HepG2 (cell line): ENCODE measurements at regions not wholly inside any gene's neighbourhood (a gene's known extent, or its start where the extent isn't known, plus 50 kb on each side); places are given as distances from the start of the nearest gene placed in this dataset.

Experiments used
- ATAC-seq: fragments of 200-7000 bp; cut with Tn5 transposase; 3 replicates; pipeline ENCODE4 v1.9.1; 2020; ENCODE audit warnings: mild to moderate bottlenecking, moderate library complexity
- BruUV-seq: library from RNA; stranded (reverse); fragments of 400-500 nt; replicated peaks from 2 replicates; lab custom pipeline; 2021; lab: Mats Ljungman, UMichigan
- CTCF ChIA-PET: fragments of 300-600 bp; formaldehyde crosslinking; extraction: SDS; loops from one replicate; lab custom pipeline; 2021; ENCODE audit warnings: low total read pairs, inconsistent platforms, low intra/inter-chr PET ratio; lab: Yijun Ruan, JAX
- POLR2A ChIA-PET: fragments of 350-600 bp; sonication (Branson Sonifier 250); formaldehyde crosslinking; loops from one replicate; lab custom pipeline; 2020; ENCODE audit warnings: antibody characterized with exemption, inconsistent platforms; lab: Yijun Ruan, JAX
- DNase-seq: peaks from one replicate; pipeline ENCODE4 v3.0.0-alpha.2; 2015; ENCODE audit warnings: low spot score
- FAIRE-seq: peaks from 3 replicates; lab custom pipeline; 2011; peaks lifted over from hg19 to GRCh38; lab: Jason Lieb, UNC
- H2AFZ ChIP-seq: one replicate; pipeline ENCODE4 v1.6.1; 2011; ENCODE audit warnings: low read length, inconsistent platforms
- H3K27ac ChIP-seq: fragments of 300-600 bp; 3 replicates; pipeline ENCODE4 v1.8.0; 2011; ENCODE audit warnings: mixed run types, mild to moderate bottlenecking, mixed read lengths, low read length, inconsistent platforms; ENCODE audit not compliant: insufficient read depth; ENCODE audit errors: extremely low read length
- H3K27me3 ChIP-seq, 2 experiments: fragments of 200-600 bp in 1 of 2; 2 replicates in 1 of 2; 3 replicates in 1 of 2; pipeline versions ENCODE4 v1.6.0 to v1.8.0; 2011; ENCODE audit warnings: low read length in 2 of 2, mild to moderate bottlenecking in 2 of 2, moderate library complexity in 2 of 2, inconsistent platforms in 1 of 2; ENCODE audit not compliant: insufficient read depth in 2 of 2, control insufficient read depth in 1 of 2
- H3K36me3 ChIP-seq, 2 experiments: fragments of 200-600 bp in 1 of 2; replicated peaks in 1 of 2; 2 replicates in 1 of 2; 3 replicates in 1 of 2; pipeline versions ENCODE4 v1.5.1 to v1.8.0; 2011; ENCODE audit warnings: low read length in 2 of 2, inconsistent platforms in 1 of 2; ENCODE audit not compliant: insufficient read depth in 2 of 2, control insufficient read depth in 1 of 2
- H3K4me1 ChIP-seq: 2 replicates; pipeline ENCODE4 v1.5.1; 2012; ENCODE audit warnings: low read length, inconsistent platforms; ENCODE audit not compliant: insufficient read depth
- H3K4me2 ChIP-seq: 2 replicates; pipeline ENCODE4 v1.6.0; 2011; ENCODE audit warnings: low read depth, low read length, inconsistent platforms
- H3K4me3 ChIP-seq, 3 experiments: fragments of 200-600 bp in 1 of 3; sonication (generic), shearing (Covaris generic) in 1 of 3; replicated peaks in 1 of 3; 2 replicates each; pipeline ENCODE4 v1.5.1; 2011 to 2016; ENCODE audit warnings: low read length in 3 of 3, inconsistent platforms in 2 of 3, low read depth in 2 of 3, mild to moderate bottlenecking in 2 of 3, control low read depth in 1 of 3, mixed read lengths in 1 of 3; ENCODE audit not compliant: insufficient read depth in 1 of 3
- H3K79me2 ChIP-seq: one replicate; pipeline ENCODE4 v1.6.1; 2011; ENCODE audit warnings: low read length, inconsistent platforms; ENCODE audit not compliant: insufficient read depth
- H3K9ac ChIP-seq: 2 replicates; pipeline ENCODE4 v1.6.0; 2011; ENCODE audit warnings: mild to moderate bottlenecking, low read depth, low read length, inconsistent platforms; ENCODE audit not compliant: insufficient read depth
- H3K9me3 ChIP-seq: 2 replicates; pipeline ENCODE4 v1.5.1; 2012; ENCODE audit warnings: mild to moderate bottlenecking, low read length
- H4K20me1 ChIP-seq: 2 replicates; pipeline ENCODE4 v1.6.0; 2011; ENCODE audit warnings: inconsistent platforms, mild to moderate bottlenecking, low read length, moderate library complexity; ENCODE audit not compliant: insufficient read depth
- MNT ChIP-seq: fragments of 450-650 bp; IDR thresholded peaks from 2 replicates; pipeline ENCODE4 v1.6.1; 2016
- ZNF878 ChIP-seq: sonication (generic); formaldehyde crosslinking; IDR thresholded peaks from 2 replicates; pipeline ENCODE4 v1.8.1; 2023; ENCODE audit warnings: mild to moderate bottlenecking, missing genetic modification reagents, moderate library complexity
- WGBS: methylation state at CpG from one replicate; pipeline ENCODE4 v1.1.6; 2017; ENCODE audit warnings: low lambda C conversion rate; 5-methylcytosine and 5-hydroxymethylcytosine counted together
- in situ Hi-C: cut with HindIII; loops from 2 replicates; pipeline ENCODE4 v1.10.0; 2017; ENCODE audit warnings: low pct_unique_long_range_greater_than_20kb; ENCODE audit not compliant: extremely low pct_ligation_motif_present
- intact Hi-C: fragments of 100-400 bp; cut with micrococcal nuclease; formaldehyde crosslinking; loops from one replicate; pipeline ENCODE4 v1.10.0; 2022; ENCODE audit not compliant: unreplicated experiment
- TF ChIP-seq, protein P1 (sequence below): sonication (generic); formaldehyde crosslinking; IDR thresholded peaks from 2 replicates; pipeline ENCODE4 v1.5.1; 2020; ENCODE audit warnings: missing genetic modification reagents, mild to moderate bottlenecking, borderline replicate concordance
- TF ChIP-seq, protein P2 (sequence below): IDR thresholded peaks from 2 replicates; pipeline ENCODE4 v1.6.1; 2016; ENCODE audit warnings: control low read depth
- TF ChIP-seq, protein P3 (sequence below): sonication (generic); formaldehyde crosslinking; conservative IDR thresholded peaks from 2 replicates; pipeline ENCODE4 v1.8.0; 2022; ENCODE audit warnings: mild to moderate bottlenecking, moderate library complexity, missing genetic modification reagents

DNA sequence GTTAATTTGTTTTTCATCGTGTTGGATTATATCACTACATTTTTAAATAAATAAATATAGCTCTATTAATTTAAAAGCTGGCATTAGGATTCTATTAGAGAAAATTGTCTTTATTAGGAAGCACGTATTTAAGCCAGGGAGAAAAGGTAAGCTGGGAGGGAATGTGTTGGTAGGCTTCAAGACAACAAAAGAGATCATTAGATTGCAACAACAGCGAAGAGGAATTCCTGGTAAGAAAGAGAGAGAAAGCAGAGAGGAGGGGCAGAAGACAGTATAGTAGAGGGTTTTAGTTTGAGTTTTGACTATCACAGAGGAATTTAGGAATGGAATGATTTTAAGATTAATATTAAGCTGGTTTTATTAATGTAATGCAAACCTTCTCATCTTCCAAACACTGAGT is 613.6 kb upstream of the USP15 start:
- Histone ChIP-seq H3K79me2 (no peaks in the 10 kb centered on the region), H3K27me3 (no peaks in the 10 kb centered on the region), H4K20me1 (no peaks in the 10 kb centered on the region), H2AFZ (no peak overlapping the region), H3K27ac (no peak overlapping the region), H3K4me2 (no peak overlapping the region), H3K4me1 (no peaks in the 10 kb centered on the region), H3K9me3 (peaks cover 22% of the 10 kb centered on the region), H3K36me3 (no peaks in the 10 kb centered on the region), H3K4me3 (no peak overlapping the region), H3K9ac (no peak overlapping the region)
- no TSS peak for BruUV-seq
- 9% methylated on average over 3 of the region's 3 CpGs for WGBS
- TF ChIP-seq, protein P1, sequence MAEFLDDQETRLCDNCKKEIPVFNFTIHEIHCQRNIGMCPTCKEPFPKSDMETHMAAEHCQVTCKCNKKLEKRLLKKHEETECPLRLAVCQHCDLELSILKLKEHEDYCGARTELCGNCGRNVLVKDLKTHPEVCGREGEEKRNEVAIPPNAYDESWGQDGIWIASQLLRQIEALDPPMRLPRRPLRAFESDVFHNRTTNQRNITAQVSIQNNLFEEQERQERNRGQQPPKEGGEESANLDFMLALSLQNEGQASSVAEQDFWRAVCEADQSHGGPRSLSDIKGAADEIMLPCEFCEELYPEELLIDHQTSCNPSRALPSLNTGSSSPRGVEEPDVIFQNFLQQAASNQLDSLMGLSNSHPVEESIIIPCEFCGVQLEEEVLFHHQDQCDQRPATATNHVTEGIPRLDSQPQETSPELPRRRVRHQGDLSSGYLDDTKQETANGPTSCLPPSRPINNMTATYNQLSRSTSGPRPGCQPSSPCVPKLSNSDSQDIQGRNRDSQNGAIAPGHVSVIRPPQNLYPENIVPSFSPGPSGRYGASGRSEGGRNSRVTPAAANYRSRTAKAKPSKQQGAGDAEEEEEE (CRISPR knock-in tag), result no peak
- TF ChIP-seq ZNF878 (CRISPR knock-in tag), result no peak
- TF ChIP-seq MNT, result no peak
- TF ChIP-seq, protein P2, sequence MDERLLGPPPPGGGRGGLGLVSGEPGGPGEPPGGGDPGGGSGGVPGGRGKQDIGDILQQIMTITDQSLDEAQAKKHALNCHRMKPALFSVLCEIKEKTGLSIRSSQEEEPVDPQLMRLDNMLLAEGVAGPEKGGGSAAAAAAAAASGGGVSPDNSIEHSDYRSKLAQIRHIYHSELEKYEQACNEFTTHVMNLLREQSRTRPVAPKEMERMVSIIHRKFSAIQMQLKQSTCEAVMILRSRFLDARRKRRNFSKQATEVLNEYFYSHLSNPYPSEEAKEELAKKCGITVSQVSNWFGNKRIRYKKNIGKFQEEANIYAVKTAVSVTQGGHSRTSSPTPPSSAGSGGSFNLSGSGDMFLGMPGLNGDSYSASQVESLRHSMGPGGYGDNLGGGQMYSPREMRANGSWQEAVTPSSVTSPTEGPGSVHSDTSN (CRISPR knock-in tag), result no peak
- TF ChIP-seq, protein P3, sequence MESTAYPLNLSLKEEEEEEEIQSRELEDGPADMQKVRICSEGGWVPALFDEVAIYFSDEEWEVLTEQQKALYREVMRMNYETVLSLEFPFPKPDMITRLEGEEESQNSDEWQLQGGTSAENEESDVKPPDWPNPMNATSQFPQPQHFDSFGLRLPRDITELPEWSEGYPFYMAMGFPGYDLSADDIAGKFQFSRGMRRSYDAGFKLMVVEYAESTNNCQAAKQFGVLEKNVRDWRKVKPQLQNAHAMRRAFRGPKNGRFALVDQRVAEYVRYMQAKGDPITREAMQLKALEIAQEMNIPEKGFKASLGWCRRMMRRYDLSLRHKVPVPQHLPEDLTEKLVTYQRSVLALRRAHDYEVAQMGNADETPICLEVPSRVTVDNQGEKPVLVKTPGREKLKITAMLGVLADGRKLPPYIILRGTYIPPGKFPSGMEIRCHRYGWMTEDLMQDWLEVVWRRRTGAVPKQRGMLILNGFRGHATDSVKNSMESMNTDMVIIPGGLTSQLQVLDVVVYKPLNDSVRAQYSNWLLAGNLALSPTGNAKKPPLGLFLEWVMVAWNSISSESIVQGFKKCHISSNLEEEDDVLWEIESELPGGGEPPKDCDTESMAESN (CRISPR knock-in tag), result no peak
- intact Hi-C loops, result no loop called here
- POLR2A ChIA-PET, result no interaction called here
- in situ Hi-C loops, result no loop called here
- ATAC-seq (no peak), DNase-seq (no peak), FAIRE-seq (no peak)
- CTCF ChIA-PET, result no interaction called here
